Prostate gland (tissue), 2 donors: ENCODE measurements at regions not wholly inside any gene's neighbourhood (a gene's known extent, or its start where the extent isn't known, plus 50 kb on each side); places are given as distances from the start of the nearest gene placed in this dataset.

ENCODE experiments used
- DNase-seq: peaks from one replicate; pipeline ENCODE4 v3.0.0-alpha.2; 2019; ENCODE audit warnings: low spot score
- H3K27ac ChIP-seq, 2 donors: fragments of 200-600 bp; sonication (generic); 2 replicates each; pipeline ENCODE4 v1.5.1; 2017 to 2019
- H3K27me3 ChIP-seq: fragments of 200-600 bp; sonication (generic); replicated peaks from 2 replicates; pipeline ENCODE4 v1.5.1; 2019; ENCODE audit not compliant: insufficient read depth
- H3K36me3 ChIP-seq, 2 donors: fragments of 200-600 bp; sonication (generic); 1 replicate in 1 of 2; 2 replicates in 1 of 2; pipeline versions ENCODE4 v1.5.1 to v1.8.1; 2017 to 2019
- H3K4me1 ChIP-seq: fragments of 200-600 bp; sonication (generic); replicated peaks from 2 replicates; pipeline ENCODE4 v1.5.1; 2019
- H3K4me3 ChIP-seq, 2 donors: fragments of 200-600 bp; sonication (generic); 2 replicates each; pipeline ENCODE4 v1.5.1; 2017 to 2019
- H3K9me3 ChIP-seq: fragments of 200-600 bp; sonication (generic); 2 replicates; pipeline ENCODE4 v1.5.1; 2017
- POLR2A ChIP-seq: fragments of 450-650 bp; IDR thresholded peaks from one replicate; pipeline ENCODE4 v1.6.1; 2016; ENCODE audit warnings: antibody characterized with exemption, mild to moderate bottlenecking
- POLR2AphosphoS5 ChIP-seq: sonication (generic); formaldehyde crosslinking; IDR thresholded peaks from one replicate; pipeline ENCODE4 v1.6.1; 2017; ENCODE audit warnings: antibody characterized with exemption
- WGBS: methylation state at CpG from one replicate; pipeline ENCODE4 v1.1.5; 2018; 5-methylcytosine and 5-hydroxymethylcytosine counted together
- intact Hi-C: fragments of 100-400 bp; cut with DNase I; formaldehyde crosslinking; loops from one replicate; pipeline ENCODE4 v1.14.2; 2022
- TF ChIP-seq, protein P1 (sequence below), 4 experiments: fragments of 200-600 bp in 2 of 4; fragments of 450-650 bp in 2 of 4; sonication (generic) in 2 of 4; IDR thresholded peaks; 1 replicate in 3 of 4; 2 replicates in 1 of 4; pipeline ENCODE4 v1.5.1; 2016 to 2019; ENCODE audit warnings: antibody characterized with exemption in 4 of 4, mild to moderate bottlenecking in 2 of 4, moderate library complexity in 2 of 4

DNA sequence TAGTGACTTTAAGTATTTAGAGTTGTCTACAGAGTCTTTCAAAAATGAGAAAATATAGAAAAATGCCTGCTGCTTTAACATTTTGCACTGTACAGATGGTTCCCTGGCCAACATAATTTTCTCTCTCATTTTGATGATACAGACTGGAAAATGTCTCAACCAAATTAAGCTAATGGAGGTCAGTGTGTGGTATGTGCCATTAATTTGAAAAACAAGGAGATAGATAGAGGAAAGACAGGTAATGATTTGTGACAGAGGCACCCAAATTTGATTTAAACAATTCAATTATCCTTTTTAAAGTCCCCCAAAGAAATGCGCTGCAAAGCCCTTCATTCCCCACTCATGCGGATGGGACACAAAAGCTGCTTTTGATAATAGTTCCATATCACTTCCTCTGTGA, 140.0 kb downstream of the ASCL1 start:
- H3K4me3 ChIP-seq, result no peak overlapping the region
- no peaks in the 10 kb centered on the region for H3K4me1 ChIP-seq
- WGBS, result 96% methylated on average over 2 of the region's 2 CpGs
- TF ChIP-seq POLR2A (no peak), POLR2AphosphoS5 (no peak)
- TF ChIP-seq, protein P1, sequence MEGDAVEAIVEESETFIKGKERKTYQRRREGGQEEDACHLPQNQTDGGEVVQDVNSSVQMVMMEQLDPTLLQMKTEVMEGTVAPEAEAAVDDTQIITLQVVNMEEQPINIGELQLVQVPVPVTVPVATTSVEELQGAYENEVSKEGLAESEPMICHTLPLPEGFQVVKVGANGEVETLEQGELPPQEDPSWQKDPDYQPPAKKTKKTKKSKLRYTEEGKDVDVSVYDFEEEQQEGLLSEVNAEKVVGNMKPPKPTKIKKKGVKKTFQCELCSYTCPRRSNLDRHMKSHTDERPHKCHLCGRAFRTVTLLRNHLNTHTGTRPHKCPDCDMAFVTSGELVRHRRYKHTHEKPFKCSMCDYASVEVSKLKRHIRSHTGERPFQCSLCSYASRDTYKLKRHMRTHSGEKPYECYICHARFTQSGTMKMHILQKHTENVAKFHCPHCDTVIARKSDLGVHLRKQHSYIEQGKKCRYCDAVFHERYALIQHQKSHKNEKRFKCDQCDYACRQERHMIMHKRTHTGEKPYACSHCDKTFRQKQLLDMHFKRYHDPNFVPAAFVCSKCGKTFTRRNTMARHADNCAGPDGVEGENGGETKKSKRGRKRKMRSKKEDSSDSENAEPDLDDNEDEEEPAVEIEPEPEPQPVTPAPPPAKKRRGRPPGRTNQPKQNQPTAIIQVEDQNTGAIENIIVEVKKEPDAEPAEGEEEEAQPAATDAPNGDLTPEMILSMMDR (IDR thresholded peaks at IDR 0.05), result no peak
- no peak overlapping the region for H3K27ac ChIP-seq
- intact Hi-C loops, result no loop called here
- DNase-seq, result no peak
- H3K36me3 ChIP-seq, result no peaks in the 10 kb centered on the region
- no peaks in the 10 kb centered on the region for H3K9me3 ChIP-seq
- H3K27me3 ChIP-seq, result no peaks in the 10 kb centered on the region

DNA sequence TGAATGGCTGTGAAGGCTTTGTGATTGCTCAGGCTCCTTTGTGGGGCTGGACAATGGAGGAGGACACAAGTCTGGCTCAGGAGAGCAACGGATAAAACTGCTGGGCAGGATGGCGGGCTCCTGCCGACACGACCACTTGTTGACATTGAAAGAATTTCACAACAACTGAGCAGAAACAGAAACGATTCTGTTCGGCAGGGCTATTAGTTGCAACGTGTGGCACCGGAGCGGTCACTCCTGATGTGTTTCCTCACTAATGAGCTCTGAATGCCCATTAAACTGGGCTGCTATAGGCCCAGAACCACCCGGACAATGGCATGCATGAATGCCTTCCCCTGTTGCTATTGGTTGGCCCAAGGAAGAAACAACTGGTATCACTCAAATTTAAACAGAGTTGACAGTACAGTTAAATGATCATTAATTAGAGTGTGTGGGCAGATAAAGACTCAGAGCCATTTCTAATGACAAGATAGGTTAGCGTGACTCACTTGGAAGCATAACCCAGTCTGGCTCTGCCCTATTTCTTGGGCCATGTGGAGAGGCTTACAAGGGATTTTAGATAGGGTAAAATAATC, 142.9 kb downstream of the ASCL1 start:
- Histone ChIP-seq H3K4me3 (no peak overlapping the region), H3K27me3 (peaks cover 3% of the 10 kb centered on the region), H3K4me1 (no peaks in the 10 kb centered on the region), H3K36me3 (no peaks in the 10 kb centered on the region), H3K9me3 (no peaks in the 10 kb centered on the region), H3K27ac (no peak overlapping the region)
- no peak for DNase-seq
- intact Hi-C loops, result no loop called here
- 84% methylated on average over 11 of the region's 11 CpGs for WGBS
- TF ChIP-seq, protein P1 (IDR thresholded peaks at IDR 0.05), result no peak
- TF ChIP-seq POLR2A, result no peak
- TF ChIP-seq POLR2AphosphoS5, result no peak

DNA sequence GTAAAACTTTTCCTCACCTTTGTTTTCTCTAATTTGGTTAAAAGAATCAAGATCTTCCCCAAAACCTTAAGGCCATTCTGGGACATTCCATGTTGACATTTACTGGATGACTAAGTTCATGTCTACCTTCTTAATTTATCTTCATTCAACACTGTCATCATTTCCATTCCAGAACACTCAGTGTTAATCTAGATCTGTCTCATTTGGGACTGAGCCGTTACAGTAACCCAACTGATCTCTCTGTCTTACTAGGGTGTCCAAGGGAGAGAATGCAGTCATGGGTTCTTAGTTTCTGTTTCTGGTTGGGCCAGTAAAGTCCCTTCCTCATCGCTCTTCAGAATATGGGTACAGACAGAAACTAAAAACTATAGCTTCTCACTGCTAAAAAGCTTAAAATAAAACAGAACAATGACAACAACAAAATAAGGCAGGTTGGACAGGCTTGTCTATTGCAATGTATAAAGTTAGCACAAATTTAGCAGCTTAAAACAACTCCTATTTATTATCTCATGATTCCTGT, 144.8 kb downstream of the ASCL1 start:
- intact Hi-C loops, result no loop called here
- H3K36me3 ChIP-seq, result no peaks in the 10 kb centered on the region
- WGBS, result 84% methylated on average over 2 of the region's 2 CpGs
- TF ChIP-seq POLR2A, result no peak
- TF ChIP-seq, protein P1 (IDR thresholded peaks at IDR 0.05), result no peak
- no peak for TF ChIP-seq POLR2AphosphoS5
- no peaks in the 10 kb centered on the region for H3K9me3 ChIP-seq
- H3K27me3 ChIP-seq, result peaks cover 3% of the 10 kb centered on the region
- H3K4me3 ChIP-seq, result no peak overlapping the region
- H3K27ac ChIP-seq, result no peak overlapping the region
- no peak for DNase-seq
- no peaks in the 10 kb centered on the region for H3K4me1 ChIP-seq

DNA sequence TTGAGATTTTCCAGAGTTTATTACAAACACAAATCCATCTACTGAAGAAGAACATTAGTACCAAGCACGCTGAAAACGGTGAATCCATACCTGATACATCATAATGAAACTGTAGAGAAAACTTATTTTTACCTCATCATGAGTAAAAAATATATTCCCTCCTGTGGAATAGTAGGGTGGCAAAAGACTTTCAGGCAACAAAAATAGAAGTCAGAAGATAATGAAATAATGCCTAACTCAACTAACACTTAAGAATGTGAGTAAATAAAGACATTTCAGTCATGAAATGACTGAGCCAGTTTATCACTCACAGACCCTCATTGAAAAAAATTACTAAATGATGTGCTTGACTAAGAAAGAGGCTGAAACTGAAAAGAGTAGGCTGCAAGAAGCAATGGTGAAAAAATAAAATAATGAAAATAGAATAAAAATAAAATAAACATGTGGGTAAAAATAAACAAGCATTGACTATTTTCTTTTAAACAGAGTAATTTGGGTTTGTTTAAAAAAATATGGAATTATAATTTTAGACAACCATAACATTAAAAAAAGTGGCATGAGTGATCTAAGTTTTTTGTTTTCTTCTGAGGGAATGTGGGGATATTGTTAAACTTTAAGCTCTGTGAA, 148.6 kb downstream of the ASCL1 start:
- no peak overlapping the region for H3K27ac ChIP-seq
- H3K27me3 ChIP-seq, result peaks cover 3% of the 10 kb centered on the region
- no peaks in the 10 kb centered on the region for H3K36me3 ChIP-seq
- TF ChIP-seq POLR2A (no peak), POLR2AphosphoS5 (no peak)
- TF ChIP-seq, protein P1 (IDR thresholded peaks at IDR 0.05), result no peak
- no peak for DNase-seq
- H3K4me1 ChIP-seq, result no peaks in the 10 kb centered on the region
- intact Hi-C loops, result no loop called here
- no peak overlapping the region for H3K4me3 ChIP-seq
- 100% methylated on average over 2 of the region's 2 CpGs for WGBS
- no peaks in the 10 kb centered on the region for H3K9me3 ChIP-seq

DNA sequence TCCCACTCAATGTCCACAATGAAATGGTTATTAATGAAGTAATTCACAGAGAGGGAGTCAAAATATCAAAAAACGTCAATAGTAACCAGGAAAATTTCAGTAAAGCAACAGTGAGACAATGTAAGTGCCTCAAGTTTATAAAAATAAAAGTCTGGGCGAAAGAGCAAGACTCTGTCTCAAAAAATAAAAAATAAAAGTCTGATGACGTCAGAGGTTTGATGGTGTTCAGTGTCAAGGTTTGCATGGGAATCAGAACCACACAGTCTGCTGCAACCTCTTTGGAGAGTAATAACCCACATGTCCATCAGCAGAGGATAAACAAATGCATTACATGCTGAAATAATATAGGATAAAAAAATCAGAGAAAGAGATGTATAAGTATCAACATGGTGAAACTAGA, 152.4 kb downstream of the ASCL1 start:
- TF ChIP-seq POLR2AphosphoS5 (no peak), POLR2A (no peak)
- TF ChIP-seq, protein P1 (IDR thresholded peaks at IDR 0.05), result no peak
- Histone ChIP-seq H3K4me1 (no peaks in the 10 kb centered on the region), H3K36me3 (no peaks in the 10 kb centered on the region), H3K27me3 (no peaks in the 10 kb centered on the region), H3K9me3 (no peaks in the 10 kb centered on the region), H3K4me3 (no peak overlapping the region), H3K27ac (no peak overlapping the region)
- WGBS, result 64% methylated on average over 3 of the region's 3 CpGs
- intact Hi-C loops, result no loop called here
- no peak for DNase-seq
